Kasumi-1 (cell line): ENCODE measurements at regions not wholly inside any gene's neighbourhood (a gene's known extent, or its start where the extent isn't known, plus 50 kb on each side); places are given as distances from the start of the nearest gene placed in this dataset.
"Not testable (repeated sequence)": the region's sequence is repeated elsewhere in the genome, so short reads cannot be mapped to it uniquely, and the experiment has no call there.

Experiments
- DNase-seq, 2 experiments: peaks; one replicate each; lab custom pipeline; 2025; lab: John Stamatoyannopoulos, UW

DNA sequence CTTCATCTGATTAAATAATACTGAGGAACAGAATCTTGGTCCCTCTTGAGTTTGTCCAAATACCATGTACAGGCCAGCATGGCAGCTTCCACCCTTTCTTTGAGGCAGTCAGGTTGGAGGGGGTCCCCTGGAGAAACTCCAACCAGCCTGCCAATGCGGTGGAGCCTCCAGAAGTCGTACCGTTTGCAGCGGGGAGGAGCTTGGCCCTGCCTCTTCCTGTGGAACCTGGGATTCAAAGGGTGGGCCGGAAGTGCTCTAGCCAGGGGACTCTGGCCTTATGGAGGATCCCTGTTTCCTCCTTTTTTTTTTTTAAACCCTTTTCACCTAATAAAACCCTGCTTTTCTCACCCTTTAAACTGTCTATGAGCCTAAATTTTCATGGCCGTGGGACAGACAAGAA, 216.3 kb upstream of the ZNF608 start:
- DNase-seq = no peak

DNA sequence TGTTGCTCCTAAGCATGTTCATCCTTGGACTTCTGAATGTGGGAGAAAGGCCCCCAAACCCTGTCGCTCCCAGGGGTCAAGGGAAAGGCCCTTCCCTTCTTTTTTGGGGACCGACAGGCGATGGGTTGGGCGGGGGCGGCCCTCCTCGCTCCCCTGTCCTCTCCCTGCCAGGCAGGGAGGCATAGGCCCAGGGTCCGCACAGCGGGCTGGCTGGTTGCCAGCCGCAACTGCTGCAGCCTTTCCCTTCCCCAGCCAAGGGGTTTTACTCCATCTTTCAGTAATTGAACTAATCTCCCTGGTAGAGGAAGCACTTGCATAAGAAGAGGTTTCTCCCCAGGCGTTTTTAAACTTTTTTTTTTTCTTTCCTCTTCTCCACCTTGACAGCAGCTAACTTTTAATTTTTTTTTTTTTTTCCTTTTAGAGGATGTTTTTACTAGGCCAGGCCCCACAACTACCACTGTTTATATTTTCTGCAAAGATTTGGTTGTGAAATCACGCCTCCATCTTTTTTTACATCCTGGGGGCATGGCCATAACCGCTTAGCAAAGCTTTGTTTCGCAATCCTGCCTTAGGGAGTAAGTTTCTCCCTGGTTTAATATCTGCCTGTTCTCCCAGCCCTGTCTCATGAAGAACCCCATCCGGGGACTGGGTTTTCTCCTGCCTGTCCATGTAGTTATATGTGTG, 216.9 kb upstream of the ZNF608 start:
- peak; percentile 61 to 64 for DNase-seq

DNA sequence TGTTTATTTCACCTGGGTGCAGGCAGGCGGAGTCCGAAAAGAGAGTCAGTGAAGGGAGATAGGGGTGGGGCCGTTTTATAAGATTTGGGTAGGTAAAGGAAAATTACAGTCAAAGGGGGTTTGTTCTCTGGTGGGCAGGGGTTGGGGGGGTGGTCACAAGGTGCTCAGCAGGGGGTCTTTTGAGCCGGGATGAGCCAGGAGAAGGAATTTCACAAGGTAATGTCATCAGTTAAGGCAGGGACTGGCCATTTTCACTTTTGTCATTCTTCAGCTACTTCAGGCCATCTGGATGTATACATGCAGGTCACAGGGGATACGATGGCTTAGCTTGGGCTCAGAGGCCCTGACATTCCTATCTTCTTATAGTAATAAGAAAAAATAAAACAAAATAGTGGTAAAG, 220.3 kb upstream of the ZNF608 start:
- not testable (repeated sequence) for DNase-seq

DNA sequence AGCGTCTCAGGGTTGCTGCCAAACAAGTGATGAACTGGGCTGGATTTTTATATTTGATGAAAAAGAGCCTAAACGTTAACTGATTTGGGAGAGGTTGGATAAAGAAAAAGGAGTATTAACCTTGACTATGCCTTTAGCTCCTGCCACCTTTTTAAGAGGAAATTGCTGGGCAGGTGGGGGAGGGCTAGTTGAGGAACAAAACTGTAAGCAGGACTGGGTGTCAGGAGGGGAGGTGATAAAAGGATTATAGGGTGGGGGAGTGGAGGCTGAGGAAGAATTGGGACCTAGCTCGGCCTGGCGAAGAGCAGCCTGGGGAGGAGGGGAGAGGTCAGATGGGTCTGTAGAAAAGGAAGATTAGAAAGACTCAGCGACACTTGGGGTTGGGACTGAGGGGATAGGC, 223.9 kb upstream of the ZNF608 start:
- DNase-seq = not testable (repeated sequence)

DNA sequence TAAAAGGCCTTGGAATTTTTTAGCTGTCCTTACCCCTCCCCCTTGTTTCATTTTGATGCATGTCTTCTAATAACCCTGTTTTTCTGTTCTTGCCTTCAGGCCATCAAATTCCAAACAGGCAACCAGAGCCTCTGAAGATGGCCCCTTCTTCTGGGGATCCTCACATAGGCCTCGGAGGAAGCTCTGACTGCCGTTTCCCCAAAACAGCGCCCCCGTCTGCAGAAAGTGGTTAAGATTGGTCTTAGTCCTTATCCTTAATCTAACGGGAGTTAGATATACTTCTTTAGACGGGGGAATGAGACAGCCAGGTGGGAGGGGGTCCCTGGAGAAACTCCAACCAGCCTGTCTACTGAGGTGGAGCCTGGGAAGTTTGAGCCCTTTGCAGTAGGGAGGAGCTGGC, 226.3 kb upstream of the ZNF608 start:
- DNase-seq = no peak

DNA sequence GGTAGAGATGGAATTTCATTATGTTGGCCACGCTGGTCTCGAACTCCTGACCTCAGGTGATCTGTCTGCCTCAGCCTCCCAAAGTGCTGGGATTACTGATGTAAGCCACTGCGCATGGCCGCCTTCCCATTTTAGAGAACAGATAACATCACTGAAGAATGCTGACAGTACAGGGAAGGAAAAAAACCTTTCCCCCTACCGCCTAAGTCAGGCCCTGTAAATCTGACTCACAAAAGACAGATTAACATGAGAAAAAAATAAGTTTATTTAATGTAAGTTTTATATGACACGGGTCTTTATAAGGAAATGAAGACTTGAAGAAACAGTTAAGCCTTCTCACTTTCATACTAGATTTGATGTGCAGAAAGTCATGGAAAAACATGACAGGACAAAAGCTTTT, 227.2 kb upstream of the ZNF608 start:
- DNase-seq = no peak

DNA sequence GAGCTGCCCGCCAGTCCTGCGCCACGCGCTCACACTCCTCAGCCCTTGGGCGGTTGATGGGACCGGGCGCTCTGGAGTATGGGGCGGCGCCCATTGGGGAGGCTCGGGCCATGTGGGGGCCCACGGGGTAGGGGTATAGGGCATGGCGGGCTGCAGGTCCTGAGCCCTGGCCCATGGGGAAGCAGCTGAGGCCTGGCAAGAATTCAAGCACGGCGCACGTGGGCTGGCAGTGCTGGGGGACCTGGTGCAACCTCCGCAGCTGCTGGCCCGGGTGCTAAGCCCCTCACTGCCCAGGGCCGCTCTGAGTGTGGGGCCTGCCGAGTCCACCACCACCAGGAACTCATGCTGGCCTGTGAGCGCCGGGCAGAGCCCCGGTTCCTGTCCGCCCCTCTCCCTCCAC, 229.6 kb upstream of the ZNF608 start:
- no peak for DNase-seq

DNA sequence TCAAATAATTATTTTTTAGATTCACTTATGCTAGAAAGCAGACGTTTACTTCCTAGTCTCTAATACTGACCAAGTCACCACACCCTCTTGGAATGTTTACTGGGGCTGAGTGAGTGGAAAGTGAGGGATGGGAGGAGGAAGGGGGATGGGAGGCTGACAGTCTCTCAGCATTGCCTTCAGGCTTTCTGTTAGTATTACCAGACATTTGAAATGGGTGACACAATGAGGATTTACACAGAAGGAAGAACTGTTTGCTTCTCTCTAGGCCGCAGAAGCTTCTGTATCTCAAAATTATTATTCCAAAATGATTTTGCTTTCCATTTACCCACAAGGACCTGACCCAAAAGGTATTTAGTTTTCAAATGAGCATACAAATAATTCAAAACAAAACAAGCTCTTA, 232.8 kb upstream of the ZNF608 start:
- DNase-seq = no peak

DNA sequence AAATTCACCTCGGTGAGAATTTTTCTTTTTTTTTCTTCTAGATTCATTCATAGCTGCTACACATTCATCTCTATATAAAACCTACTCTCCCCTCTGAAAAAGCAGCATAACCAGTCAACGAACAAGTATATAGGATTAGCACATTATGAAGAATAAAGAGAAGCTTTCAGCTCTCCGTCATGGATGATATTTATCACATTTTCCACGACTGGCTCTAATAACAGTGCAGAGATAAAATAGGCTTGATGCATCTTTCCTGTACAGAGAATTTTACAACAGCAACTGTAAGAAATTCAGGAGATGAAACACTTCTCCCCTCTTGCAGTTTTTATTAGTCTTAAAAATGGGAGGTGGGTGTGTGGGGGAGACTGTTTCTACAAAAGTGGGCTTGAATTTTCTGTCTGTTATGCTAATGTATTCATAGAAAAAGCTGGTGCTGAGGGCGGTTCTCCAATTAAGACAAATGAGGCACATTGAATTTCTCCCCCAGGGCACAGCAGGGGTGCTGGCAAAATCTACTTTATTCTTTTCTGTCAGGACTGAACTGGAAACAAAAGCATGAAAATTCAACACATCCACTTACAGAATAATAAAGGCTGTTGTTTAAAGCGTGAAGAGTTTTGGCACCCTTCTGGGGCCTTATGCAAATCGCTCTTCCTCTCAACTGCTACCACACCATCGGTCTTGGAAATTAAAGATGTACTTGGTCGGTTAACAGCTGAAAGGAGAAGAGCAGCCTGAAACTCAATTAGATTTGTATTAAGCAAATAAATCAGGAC, 233.9 kb upstream of the ZNF608 start:
- DNase-seq = no peak

DNA sequence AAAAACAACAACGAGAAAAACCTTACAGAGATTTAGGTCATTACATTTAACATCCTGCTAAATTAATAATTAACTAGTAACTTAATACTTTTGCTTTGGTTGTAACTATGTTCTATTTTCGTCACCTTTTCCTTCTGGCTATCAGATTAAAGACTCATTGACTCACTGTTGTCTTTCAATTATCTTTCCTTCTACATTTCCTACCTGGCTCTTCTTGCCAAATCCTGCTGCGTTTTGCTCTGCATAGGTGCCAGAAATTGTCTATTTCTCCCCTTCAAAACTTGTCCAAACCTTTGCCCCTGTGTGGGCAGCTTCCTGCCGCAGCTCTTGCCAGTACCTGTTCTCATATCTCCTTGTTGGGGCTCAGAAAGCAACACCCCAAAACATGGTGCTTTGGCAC, 235.5 kb upstream of the ZNF608 start:
- no peak for DNase-seq

DNA sequence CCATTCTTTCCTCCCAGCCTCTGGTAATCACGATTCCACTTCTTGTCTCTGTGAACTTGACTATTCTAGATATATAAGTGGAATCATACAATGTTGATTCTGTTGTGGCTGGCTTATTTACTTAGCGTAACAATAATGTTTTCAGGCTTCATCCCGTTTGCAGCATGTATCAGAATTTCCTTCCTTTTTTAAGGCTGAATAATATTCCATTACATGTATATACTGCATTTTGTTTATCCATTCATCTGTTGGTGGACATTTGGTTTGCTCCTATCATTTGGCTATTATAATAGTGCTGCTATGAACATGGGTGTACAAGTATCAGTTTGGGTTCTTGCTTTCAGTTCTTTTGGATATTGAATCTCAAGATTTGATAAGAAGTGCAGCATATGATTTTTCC, 239.7 kb upstream of the ZNF608 start:
- no peak for DNase-seq

DNA sequence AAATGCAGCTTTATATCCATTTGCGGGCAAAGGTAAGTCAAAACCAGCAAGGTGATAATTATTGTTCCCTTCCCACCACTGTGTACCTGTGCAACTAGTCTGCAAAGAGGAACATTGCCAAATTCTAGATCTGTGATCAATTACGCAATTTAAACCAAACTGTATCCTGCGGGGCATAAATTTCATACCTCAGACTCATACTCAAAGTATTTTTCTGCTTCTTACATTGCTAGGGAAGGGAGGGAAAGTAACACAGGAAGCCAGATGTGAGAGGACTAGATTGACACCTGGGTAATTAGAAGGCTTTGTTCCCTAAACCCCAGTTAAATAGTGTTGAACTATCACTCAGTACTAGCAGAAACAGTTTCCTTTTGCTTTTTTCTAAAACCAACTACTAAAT, 240.2 kb upstream of the ZNF608 start:
- DNase-seq = no peak

DNA sequence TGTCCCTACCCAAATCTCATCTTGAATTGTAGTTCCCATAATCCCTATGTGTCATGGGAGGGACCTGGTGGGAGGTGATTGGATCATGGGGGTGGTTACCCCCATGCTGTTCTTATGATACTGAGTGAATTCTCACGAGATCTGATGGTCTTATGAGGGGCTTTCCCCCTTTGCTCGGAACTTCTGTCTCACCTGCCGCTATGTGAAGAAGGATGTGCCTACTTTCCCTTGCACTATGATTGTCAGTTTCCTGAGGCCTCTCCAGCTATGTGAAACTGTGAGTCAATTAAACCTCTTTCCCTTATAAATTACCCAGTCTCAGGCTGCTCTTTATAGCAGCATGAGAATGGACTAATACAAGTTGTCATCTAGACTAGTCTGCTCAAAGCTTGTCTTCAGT, 241.3 kb upstream of the ZNF608 start:
- DNase-seq = not testable (repeated sequence)

DNA sequence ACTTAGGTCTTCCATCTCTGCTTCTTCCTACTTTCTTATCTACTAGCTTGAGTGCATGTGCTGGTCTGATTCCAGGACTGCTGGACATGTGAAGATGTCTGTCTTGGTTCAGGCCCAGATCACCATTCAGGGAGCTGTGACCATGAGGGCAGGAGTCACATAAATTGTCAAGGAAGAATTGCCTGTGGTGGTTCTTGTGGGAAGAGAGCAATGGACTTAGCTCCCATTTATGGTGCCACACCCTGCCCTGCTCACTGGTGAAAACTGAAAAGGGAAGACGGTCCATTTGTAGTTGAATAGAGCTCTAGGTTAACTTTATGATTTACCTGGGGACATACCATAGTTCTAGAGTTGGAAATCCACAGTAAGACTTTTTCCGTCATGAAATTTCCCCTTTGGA, 244.3 kb upstream of the ZNF608 start:
- no peak for DNase-seq

DNA sequence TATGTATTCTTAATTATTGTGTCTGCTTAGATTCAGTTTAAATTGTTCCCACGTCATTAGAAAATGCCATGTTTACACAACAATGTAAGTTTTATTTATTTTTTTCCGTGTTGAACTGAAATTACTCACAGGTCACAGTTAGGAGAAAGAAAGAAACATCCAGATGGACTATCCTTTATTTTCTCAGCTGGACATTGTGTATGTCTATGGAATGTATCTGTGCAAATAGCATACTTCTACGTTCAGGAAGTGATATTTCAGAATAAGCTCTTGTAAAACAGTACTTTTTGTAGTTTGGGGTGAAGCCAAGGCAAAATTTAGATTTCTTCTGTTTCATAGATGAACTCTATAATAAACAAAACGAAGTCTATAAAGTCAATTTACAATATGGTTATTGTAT, 249.0 kb upstream of the ZNF608 start:
- DNase-seq = no peak

DNA sequence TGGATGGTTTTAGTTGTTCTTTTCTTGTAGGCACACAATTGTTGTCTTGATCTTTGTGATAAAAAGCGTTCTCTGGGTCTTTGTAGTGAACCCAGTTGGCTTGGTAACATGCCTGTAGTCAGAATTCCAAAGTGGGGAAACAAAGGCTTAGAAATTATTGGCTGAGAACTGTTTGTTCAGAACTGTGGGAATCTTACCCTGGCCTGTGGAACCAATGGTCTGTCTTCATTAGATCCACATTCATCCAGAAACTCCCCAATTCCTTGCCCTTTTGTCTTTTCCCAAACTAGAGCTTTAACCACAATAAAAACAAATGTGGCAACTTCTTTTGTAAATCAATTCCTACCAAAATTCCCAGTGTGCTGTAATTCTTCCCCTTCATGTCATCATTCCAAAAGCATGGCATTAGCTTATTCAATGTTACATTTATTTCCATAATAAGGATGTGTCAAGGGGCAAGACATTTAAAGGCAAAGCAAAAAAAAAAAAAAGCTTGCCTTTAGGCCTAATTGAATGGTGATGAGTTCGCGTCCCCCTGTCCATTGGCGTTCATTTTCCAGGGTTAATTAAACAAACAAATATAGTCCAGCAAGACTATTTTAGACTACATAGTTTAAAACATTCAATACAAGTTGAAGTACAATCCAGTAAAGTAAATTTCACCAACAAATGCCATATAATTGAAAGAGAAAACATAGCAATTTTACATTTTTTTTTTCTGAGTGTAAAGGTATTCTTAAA, 249.8 kb upstream of the ZNF608 start:
- DNase-seq = no peak

DNA sequence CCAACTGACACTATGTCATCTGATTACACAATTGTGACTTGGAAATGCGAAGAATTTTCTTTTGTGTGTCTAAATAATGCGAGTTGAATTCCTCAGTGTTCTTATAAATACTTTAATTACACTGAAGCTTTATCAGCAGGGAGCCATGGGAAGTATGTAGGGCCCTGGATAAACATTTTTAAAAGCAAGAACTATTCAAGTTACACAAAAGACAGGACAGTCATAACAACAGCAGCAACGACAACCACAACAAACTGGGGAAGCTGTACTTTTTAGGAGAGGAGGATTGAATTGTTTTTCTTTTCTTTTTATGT, 250.3 kb upstream of the ZNF608 start:
- no peak for DNase-seq

DNA sequence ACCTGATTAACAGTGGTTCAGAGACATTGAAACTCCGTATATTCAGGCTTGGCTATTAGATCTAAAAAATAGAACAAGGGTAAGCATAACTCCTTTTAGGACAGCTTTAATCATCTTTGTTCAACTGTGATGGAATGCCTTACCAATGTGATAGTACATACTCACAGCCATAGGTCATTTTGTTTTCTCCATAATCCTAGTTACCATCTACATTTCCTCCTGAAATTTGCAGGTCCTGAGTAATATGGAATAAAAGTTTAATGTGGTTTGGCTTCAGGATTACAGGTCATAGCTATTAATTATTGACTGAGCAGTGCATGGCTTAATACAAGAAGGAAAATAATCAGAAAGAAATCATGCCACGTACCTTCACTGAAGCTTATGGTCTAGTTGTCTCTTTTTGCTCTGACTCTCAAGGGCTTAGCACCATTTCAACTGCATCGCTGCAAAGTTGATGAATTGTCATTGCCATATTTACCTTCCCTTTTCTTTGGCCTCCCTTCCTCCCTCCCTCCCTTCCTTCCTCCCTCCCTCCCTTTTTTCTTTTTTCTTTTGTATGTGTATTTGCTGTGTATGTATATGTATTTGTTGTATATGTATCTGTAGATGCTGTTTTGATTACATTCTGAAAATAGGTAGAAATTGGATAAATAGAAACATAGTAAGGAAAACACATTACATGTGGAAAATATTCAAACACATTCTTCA, 250.9 kb upstream of the ZNF608 start:
- no peak for DNase-seq

DNA sequence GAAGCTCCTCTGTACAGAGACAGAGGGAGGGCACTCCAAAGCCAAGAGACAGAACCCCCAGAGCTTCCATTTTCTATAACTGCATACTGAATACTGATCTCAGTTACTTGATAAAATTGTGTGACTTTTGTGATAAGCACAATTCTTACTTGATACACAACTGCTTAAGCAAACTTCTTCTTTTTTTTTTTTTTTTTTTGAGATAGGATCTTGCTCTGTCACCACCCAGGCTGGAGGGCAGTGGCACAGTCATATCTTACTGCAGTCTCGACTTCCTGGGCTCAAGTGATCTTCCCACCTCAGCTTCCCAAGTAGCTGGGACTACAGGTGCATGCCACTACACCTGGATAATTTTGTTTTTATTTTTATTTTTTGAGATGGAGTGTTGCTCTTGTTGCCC, 252.1 kb upstream of the ZNF608 start:
- no peak for DNase-seq

DNA sequence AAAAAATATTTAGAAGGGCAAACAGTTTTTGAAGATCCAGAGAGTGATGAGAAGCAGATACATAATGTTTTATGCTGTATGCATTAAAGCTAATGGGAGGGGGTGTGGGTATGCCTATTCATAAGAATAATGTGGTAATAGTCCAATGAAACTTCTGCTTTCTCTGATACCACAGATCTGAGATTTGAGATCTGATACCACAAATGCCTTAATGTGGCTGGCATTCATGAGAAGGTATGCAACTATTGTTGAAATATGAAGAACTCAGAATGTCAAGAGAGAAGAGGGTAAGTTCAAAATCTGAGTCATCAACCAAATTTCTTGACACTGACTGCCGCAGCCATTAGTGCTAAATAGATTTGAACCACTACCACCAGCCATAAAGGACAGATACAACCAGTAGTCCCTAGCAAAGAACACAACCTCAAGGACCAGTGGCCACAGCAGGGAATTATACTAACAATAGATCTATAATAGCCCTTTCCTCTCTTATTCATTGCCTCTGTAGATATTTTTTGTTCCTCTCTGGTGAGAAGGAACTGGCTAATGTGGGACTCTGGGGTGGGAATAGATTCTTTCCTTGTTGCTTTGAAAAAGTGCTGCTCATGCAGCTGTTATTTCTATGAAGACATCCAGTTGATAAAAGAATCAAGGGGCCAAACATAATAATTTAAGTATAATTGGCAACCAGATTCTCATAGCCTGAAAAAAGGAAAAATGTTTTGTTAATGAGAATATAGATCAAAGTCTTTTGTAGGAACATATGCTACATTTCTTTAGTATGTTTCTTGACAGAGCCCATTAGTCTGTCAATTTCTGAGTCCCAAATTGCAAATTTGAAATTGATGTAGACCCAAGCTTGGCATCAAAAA, 256.5 kb upstream of the ZNF608 start:
- no peak for DNase-seq

DNA sequence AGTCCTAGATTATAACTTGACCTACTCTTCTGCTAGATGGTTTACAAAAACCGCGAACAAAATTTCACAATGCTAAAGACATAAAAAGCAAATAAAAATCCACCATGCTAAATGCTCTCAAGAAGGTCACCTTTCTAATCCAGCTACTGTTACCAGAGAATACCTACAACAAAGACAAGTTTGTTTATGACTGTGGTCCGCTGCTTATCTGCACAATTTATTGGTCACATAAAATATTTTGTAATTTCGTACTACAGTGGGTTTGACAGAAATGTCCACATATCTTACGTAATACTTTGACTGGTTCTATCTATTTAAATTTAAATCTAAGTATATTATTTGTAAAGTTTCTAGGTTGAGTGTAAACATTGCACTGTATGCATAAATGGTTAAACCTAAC, 257.6 kb upstream of the ZNF608 start:
- DNase-seq = no peak

DNA sequence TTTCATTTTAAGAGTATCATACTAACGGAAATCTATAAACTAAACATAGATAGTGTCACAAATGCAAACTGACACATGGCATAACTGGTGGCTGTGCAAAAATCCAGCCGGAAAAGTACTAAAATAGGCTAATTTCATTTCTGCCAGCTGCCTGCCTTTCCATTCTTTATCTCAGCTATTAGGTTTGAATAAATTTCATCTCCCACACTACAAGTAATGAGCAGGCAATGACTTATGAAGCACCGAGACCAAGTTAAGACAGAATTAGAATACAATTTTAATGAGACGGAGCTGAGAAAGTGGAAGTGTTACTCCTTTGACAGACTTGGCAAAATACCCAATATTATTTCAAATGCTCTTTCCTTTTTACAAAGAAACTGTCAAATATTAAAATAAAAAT, 258.8 kb upstream of the ZNF608 start:
- DNase-seq = peak; percentile 85 to 88
